ENCODE measurements at regions not wholly inside any gene's neighbourhood (a gene's known extent, or its start where the extent isn't known, plus 50 kb on each side); places are given as distances from the start of the nearest gene placed in this dataset.
A peak's percentile ranks its signal among the peaks of the same experiment; 100 is the strongest.

GRCh38 chr15:93941697-93942096, 289.7 kb upstream of the MCTP2 start:
- Histone ChIP-seq H3K4me3 (no peak overlapping the region), H3K36me3 (no peaks in the 10 kb centered on the region), H3K27me3 (no peaks in the 10 kb centered on the region), H3K9me3 (peaks cover 0 to 6% (median 0%) of the 10 kb centered on the region in 12 donors), H3K4me1 (peaks cover 0 to 9% (median 0%) of the 10 kb centered on the region in 12 donors), H3K27ac (peak overlapping the region in 8 of 12 donors; percentile 9 to 71 (median 46))
- 69 to 78% (median 72%) methylated on average over 4 of the region's 4 CpGs for WGBS, 4 donors
- TF ChIP-seq POLR2A (IDR thresholded peaks at IDR 0.05) (no peak), CTCF (IDR thresholded peaks at IDR 0.05) (no peak)
- ATAC-seq (peak; percentile 67 to 90 (median 80)), DNase-seq (peak in 2 of 5 donors; percentile 28 to 46)
- intact Hi-C loops (cut with DNase I): no loop called here

- Histone ChIP-seq H3K4me3 (no peak overlapping the region), H3K36me3 (no peaks in the 10 kb centered on the region), H3K9me3 (peaks cover 0 to 6% (median 0%) of the 10 kb centered on the region in 12 donors), H3K27me3 (peaks cover 0 to 4% (median 0%) of the 10 kb centered on the region in 9 donors), H3K27ac (no peak overlapping the region), H3K4me1 (peaks cover 0 to 9% (median 0%) of the 10 kb centered on the region in 12 donors)
- TF ChIP-seq POLR2A (IDR thresholded peaks at IDR 0.05) (no peak), CTCF (IDR thresholded peaks at IDR 0.05) (no peak)
- intact Hi-C loops (cut with DNase I): no loop called here
- WGBS, 4 donors: 52 to 100% (median 64%) methylated on average over 1 of the region's 1 CpG
- DNase-seq: no peak
- ATAC-seq: no peak
Observed at GRCh38 chr15:93940226-93940625, 291.1 kb upstream of the MCTP2 start.

- Histone ChIP-seq H3K4me1 (peaks cover 0 to 7% (median 0%) of the 10 kb centered on the region in 12 donors), H3K36me3 (no peaks in the 10 kb centered on the region), H3K27me3 (peaks cover 0 to 6% (median 0%) of the 10 kb centered on the region in 9 donors), H3K9me3 (no peaks in the 10 kb centered on the region), H3K27ac (no peak overlapping the region), H3K4me3 (no peak overlapping the region)
- TF ChIP-seq POLR2A (IDR thresholded peaks at IDR 0.05) (no peak), CTCF (IDR thresholded peaks at IDR 0.05) (no peak)
- WGBS, 4 donors: 54 to 60% (median 57%) methylated on average over 5 of the region's 5 CpGs
- intact Hi-C loops (cut with DNase I): no loop called here
- no peak for ATAC-seq
- DNase-seq: no peak
Observed at GRCh38 chr15:93932164-93932776, 299.1 kb upstream of the MCTP2 start.

- DNase-seq: peak in 4 of 5 donors; percentile 62 to 77 (median 64)
- H3K4me1 ChIP-seq: peaks cover 0 to 7% (median 0%) of the 10 kb centered on the region in 12 donors
- H3K27me3 ChIP-seq: no peaks in the 10 kb centered on the region
- H3K9me3 ChIP-seq: no peaks in the 10 kb centered on the region
- no peak overlapping the region for H3K4me3 ChIP-seq
- intact Hi-C loops (cut with DNase I): no loop called here
- ATAC-seq: peak; percentile 76 to 98 (median 97)
- H3K36me3 ChIP-seq: no peaks in the 10 kb centered on the region
- TF ChIP-seq POLR2A (IDR thresholded peaks at IDR 0.05): no peak
- TF ChIP-seq CTCF (IDR thresholded peaks at IDR 0.05): no peak
- WGBS, 4 donors: 43 to 48% (median 45%) methylated on average over 7 of the region's 7 CpGs
- peak overlapping the region in 9 of 12 donors; percentile 23 to 79 (median 58) for H3K27ac ChIP-seq
Observed at GRCh38 chr15:93929375-93930094, 301.8 kb upstream of the MCTP2 start.
